ENCODE measurements at regions not wholly inside any gene's neighbourhood (a gene's known extent, or its start where the extent isn't known, plus 50 kb on each side); places are given as distances from the start of the nearest gene placed in this dataset.
"Not testable (repeated sequence)": the region's sequence is repeated elsewhere in the genome, so short reads cannot be mapped to it uniquely, and the experiment has no call there.

GRCh38 chr5:174533751-174534241, 190.6 kb upstream of the MSX2 start:
- Histone ChIP-seq H3K27ac (ENCODE audit: low read depth in 1 of 2, low read length in 2 of 2) (no peak overlapping the region), H3K4me3 (ENCODE audit: low read depth in 1 of 3, low read length in 3 of 3) (no peak overlapping the region), H3K9me3 (ENCODE audit: control insufficient read depth in 4 of 4, low read length in 3 of 4) (peaks cover 0 to 4% (median 0%) of the 10 kb centered on the region in 4 donors), H3K4me1 (ENCODE audit: control insufficient read depth in 4 of 4, insufficient read depth in 4 of 4, low read length in 3 of 4) (no peaks in the 10 kb centered on the region), H3K36me3 (ENCODE audit: control insufficient read depth in 4 of 4, insufficient read depth in 3 of 4, low read depth in 1 of 4, low read length in 3 of 4) (no peaks in the 10 kb centered on the region), H3K9ac (ENCODE audit: low read depth in 1 of 2, low read length in 2 of 2) (no peak overlapping the region), H3K27me3 (ENCODE audit: control insufficient read depth in 4 of 4, insufficient read depth in 4 of 4, low read length in 3 of 4) (peaks cover 0 to 3% (median 0%) of the 10 kb centered on the region in 4 donors)
- 52% methylated on average over 5 of the region's 5 CpGs for WGBS
- no peak for DNase-seq (ENCODE audit: low spot score)
- TF ChIP-seq TAF1 (conservative IDR thresholded peaks at IDR 0.05), result no peak
- TF ChIP-seq MAX (IDR thresholded peaks at IDR 0.05), result no peak

GRCh38 chr5:174535669-174536068, 188.7 kb upstream of the MSX2 start:
- no peak overlapping the region for H3K4me3 ChIP-seq (ENCODE audit: low read depth in 1 of 3, low read length in 3 of 3)
- H3K4me1 ChIP-seq (ENCODE audit: control insufficient read depth in 4 of 4, insufficient read depth in 4 of 4, low read length in 3 of 4), result no peaks in the 10 kb centered on the region
- peaks cover 0 to 3% (median 0%) of the 10 kb centered on the region in 4 donors for H3K27me3 ChIP-seq (ENCODE audit: control insufficient read depth in 4 of 4, insufficient read depth in 4 of 4, low read length in 3 of 4)
- no peaks in the 10 kb centered on the region for H3K36me3 ChIP-seq (ENCODE audit: control insufficient read depth in 4 of 4, insufficient read depth in 3 of 4, low read depth in 1 of 4, low read length in 3 of 4)
- peaks cover 0 to 4% (median 0%) of the 10 kb centered on the region in 4 donors for H3K9me3 ChIP-seq (ENCODE audit: control insufficient read depth in 4 of 4, low read length in 3 of 4)
- no peak overlapping the region for H3K9ac ChIP-seq (ENCODE audit: low read depth in 1 of 2, low read length in 2 of 2)
- TF ChIP-seq FOXA1 (IDR thresholded peaks at IDR 0.05) (no peak), HNF4A (conservative IDR thresholded peaks at IDR 0.05) (no peak), SP1 (IDR thresholded peaks at IDR 0.05) (no peak), MAX (IDR thresholded peaks at IDR 0.05) (no peak), RAD21 (IDR thresholded peaks at IDR 0.05) (no peak)
- H3K27ac ChIP-seq (ENCODE audit: low read depth in 1 of 2, low read length in 2 of 2), result no peak overlapping the region
- no peak for DNase-seq (ENCODE audit: low spot score)
- 79% methylated on average over 3 of the region's 3 CpGs for WGBS

GRCh38 chr5:174539823-174540222, 184.6 kb upstream of the MSX2 start:
- not testable (repeated sequence) for H3K9ac ChIP-seq (ENCODE audit: low read depth in 1 of 2, low read length in 2 of 2); H3K4me3 ChIP-seq (ENCODE audit: low read depth in 1 of 3, low read length in 3 of 3); H3K36me3 ChIP-seq (ENCODE audit: control insufficient read depth in 4 of 4, insufficient read depth in 3 of 4, low read depth in 1 of 4, low read length in 3 of 4); H3K9me3 ChIP-seq (ENCODE audit: control insufficient read depth in 4 of 4, low read length in 3 of 4); H3K4me1 ChIP-seq (ENCODE audit: control insufficient read depth in 4 of 4, insufficient read depth in 4 of 4, low read length in 3 of 4); H3K27ac ChIP-seq (ENCODE audit: low read depth in 1 of 2, low read length in 2 of 2); DNase-seq (ENCODE audit: low spot score); H3K27me3 ChIP-seq (ENCODE audit: control insufficient read depth in 4 of 4, insufficient read depth in 4 of 4, low read length in 3 of 4)
- WGBS, result 89% methylated on average over 3 of the region's 5 CpGs

- H3K9ac ChIP-seq (ENCODE audit: low read depth in 1 of 2, low read length in 2 of 2), result no peak overlapping the region
Measured at GRCh38 chr5:174542037-174542436, 182.3 kb upstream of the MSX2 start.

More at GRCh38 chr5:174542037-174542436, 182.3 kb upstream of the MSX2 start:
- Histone ChIP-seq H3K9me3 (ENCODE audit: control insufficient read depth in 4 of 4, low read length in 3 of 4) (peaks cover 0 to 6% (median 0%) of the 10 kb centered on the region in 4 donors), H3K4me1 (ENCODE audit: control insufficient read depth in 4 of 4, insufficient read depth in 4 of 4, low read length in 3 of 4) (no peaks in the 10 kb centered on the region), H3K27ac (ENCODE audit: low read depth in 1 of 2, low read length in 2 of 2) (no peak overlapping the region), H3K36me3 (ENCODE audit: control insufficient read depth in 4 of 4, insufficient read depth in 3 of 4, low read depth in 1 of 4, low read length in 3 of 4) (no peaks in the 10 kb centered on the region), H3K4me3 (ENCODE audit: low read depth in 1 of 3, low read length in 3 of 3) (no peak overlapping the region), H3K27me3 (ENCODE audit: control insufficient read depth in 4 of 4, insufficient read depth in 4 of 4, low read length in 3 of 4) (peaks cover 0 to 3% (median 0%) of the 10 kb centered on the region in 4 donors)
- WGBS, result 79% methylated on average over 3 of the region's 3 CpGs
- no peak for TF ChIP-seq RXRA (IDR thresholded peaks at IDR 0.05)
- no peak for TF ChIP-seq NR2F2 (IDR thresholded peaks at IDR 0.05)
- TF ChIP-seq FOXA1 (IDR thresholded peaks at IDR 0.05), result no peak
- no peak for TF ChIP-seq EGR1 (IDR thresholded peaks at IDR 0.05; ENCODE audit: low read depth in 2 of 2)
- TF ChIP-seq GABPA (IDR thresholded peaks at IDR 0.05 in 1 of 2, conservative IDR thresholded peaks at IDR 0.05 in 1 of 2), result no peak
- no peak for TF ChIP-seq CTCF (IDR thresholded peaks at IDR 0.05; ENCODE audit: low read depth, low read length, missing input control)
- TF ChIP-seq JUND (IDR thresholded peaks at IDR 0.05), result no peak
- DNase-seq (ENCODE audit: low spot score), result no peak
